ENCODE measurements at regions not wholly inside any gene's neighbourhood (a gene's known extent, or its start where the extent isn't known, plus 50 kb on each side); places are given as distances from the start of the nearest gene placed in this dataset.

GRCh38 chr13:48896312-48896711, 79.4 kb upstream of the FNDC3A start:
- no peaks in the 10 kb centered on the region for H3K4me1 ChIP-seq (replicated peaks in 1 of 4; ENCODE audit: control insufficient read depth in 3 of 4, insufficient read depth in 4 of 4, low read length in 3 of 4)
- no peak overlapping the region for H3K56ac ChIP-seq (replicated peaks; ENCODE audit: insufficient read length, low read depth, low read length)
- no peaks in the 10 kb centered on the region for H3K79me2 ChIP-seq (ENCODE audit: control insufficient read depth in 1 of 2, insufficient read depth in 2 of 2, low read length in 2 of 2)
- no peaks in the 10 kb centered on the region for H3K79me1 ChIP-seq (ENCODE audit: low read depth, low read length)
- no peak overlapping the region for H3K23ac ChIP-seq (ENCODE audit: insufficient read length)
- H3K4ac ChIP-seq (replicated peaks; ENCODE audit: insufficient read length, low read depth, low read length) = no peak overlapping the region
- H3K27me3 ChIP-seq (replicated peaks in 1 of 4; ENCODE audit: control insufficient read depth in 3 of 4, extremely low read depth in 1 of 4, insufficient read depth in 3 of 4, low read length in 3 of 4) = no peaks in the 10 kb centered on the region
- no peak overlapping the region for H4K5ac ChIP-seq (ENCODE audit: insufficient read length, low read depth, low read length)
- H4K91ac ChIP-seq (replicated peaks; ENCODE audit: insufficient read length, low read length) = no peak overlapping the region
- ChIA-PET CTCF (ENCODE audit: partially characterized antibody) (interaction anchor here (0.7 kb wide), 1 partner anchor 121 kb away, joined by 4 read pairs; no protein-coding TSS in a partner anchor), POLR2A (ENCODE audit: partially characterized antibody) (no interaction called here)
- H4K8ac ChIP-seq (ENCODE audit: extremely low read depth, insufficient read depth, low read length) = no peak overlapping the region
- H2AFZ ChIP-seq (ENCODE audit: low read length) = no peak overlapping the region
- H3K4me2 ChIP-seq (ENCODE audit: insufficient read depth in 1 of 2, low read depth in 2 of 2, low read length in 2 of 2) = no peak overlapping the region
- no peak overlapping the region for H3K14ac ChIP-seq (ENCODE audit: insufficient read length)
- no peaks in the 10 kb centered on the region for H3K23me2 ChIP-seq (ENCODE audit: low read depth, low read length)
- TF ChIP-seq SP4 (IDR thresholded peaks at IDR 0.05; ENCODE audit: low read length) = no peak
- TF ChIP-seq CHD2 (IDR thresholded peaks at IDR 0.05; ENCODE audit: low read length) = no peak
- TF ChIP-seq FOSL1 (IDR thresholded peaks at IDR 0.05; ENCODE audit: insufficient read depth, low read depth, low read length) = no peak
- no peak for TF ChIP-seq EZH2 (IDR thresholded peaks at IDR 0.05; ENCODE audit: low read depth, low read length, severe bottlenecking)
- no peak for TF ChIP-seq RXRA (IDR thresholded peaks at IDR 0.05; ENCODE audit: insufficient read depth, low read depth, low read length)
- no peak for TF ChIP-seq CREB1 (IDR thresholded peaks at IDR 0.05)
- TF ChIP-seq KDM5A (IDR thresholded peaks at IDR 0.05; ENCODE audit: low read length) = no peak
- TF ChIP-seq SP2 (IDR thresholded peaks at IDR 0.05; ENCODE audit: low read length) = no peak
- TF ChIP-seq, protein P1, sequence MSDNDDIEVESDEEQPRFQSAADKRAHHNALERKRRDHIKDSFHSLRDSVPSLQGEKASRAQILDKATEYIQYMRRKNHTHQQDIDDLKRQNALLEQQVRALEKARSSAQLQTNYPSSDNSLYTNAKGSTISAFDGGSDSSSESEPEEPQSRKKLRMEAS (IDR thresholded peaks at IDR 0.05) = no peak
- TF ChIP-seq SP1 (IDR thresholded peaks at IDR 0.05; ENCODE audit: low read depth, low read length) = no peak
- TF ChIP-seq CHD1 (IDR thresholded peaks at IDR 0.05; ENCODE audit: low read depth, low read length) = no peak
- no peak for TF ChIP-seq TCF12 (IDR thresholded peaks at IDR 0.05; ENCODE audit: low read depth, low read length)
- no peak for TF ChIP-seq POU5F1 (IDR thresholded peaks at IDR 0.05; ENCODE audit: low read depth, low read length)
- TF ChIP-seq SUZ12 (IDR thresholded peaks at IDR 0.05; ENCODE audit: low read length) = no peak
- no peak overlapping the region for H2AK5ac ChIP-seq (ENCODE audit: low read depth, low read length)
- H3K18ac ChIP-seq (ENCODE audit: extremely low read depth, low read length) = no peak overlapping the region
- no peak overlapping the region for H2BK15ac ChIP-seq (ENCODE audit: low read length)
- H2BK20ac ChIP-seq (ENCODE audit: low read length) = no peak overlapping the region
- H2BK5ac ChIP-seq (ENCODE audit: low read depth, low read length) = no peak overlapping the region
- H3K36me3 ChIP-seq (ENCODE audit: control insufficient read depth in 2 of 4, insufficient read depth in 4 of 4, low read length in 3 of 4) = no peaks in the 10 kb centered on the region
- no peaks in the 10 kb centered on the region for H4K20me1 ChIP-seq (replicated peaks in 1 of 2; ENCODE audit: control insufficient read depth in 1 of 2, insufficient read depth in 2 of 2, low read length in 2 of 2)
- H3K27ac ChIP-seq (ENCODE audit: low read depth, low read length) = no peak overlapping the region
- H2BK12ac ChIP-seq (ENCODE audit: low read depth, low read length) = no peak overlapping the region
- FAIRE-seq (no peak), DNase-seq (ENCODE audit: low read depth in 1 of 2, low spot score in 2 of 2) (no peak)
- H3K9me3 ChIP-seq (ENCODE audit: insufficient read depth in 2 of 2, low read depth in 1 of 2, low read length in 1 of 2) = no peaks in the 10 kb centered on the region
- H2BK120ac ChIP-seq (replicated peaks; ENCODE audit: low read depth, low read length) = no peak overlapping the region
- H3K4me3 ChIP-seq (ENCODE audit: extremely low read depth in 1 of 4, insufficient read depth in 2 of 4, low read depth in 3 of 4, low read length in 4 of 4) = no peak overlapping the region
- no peak overlapping the region for H3K9ac ChIP-seq (replicated peaks in 1 of 4; ENCODE audit: extremely low read depth in 1 of 4, low read depth in 3 of 4, low read length in 3 of 4)
